GM12865 (cell line): ENCODE measurements at regions not wholly inside any gene's neighbourhood (a gene's known extent, or its start where the extent isn't known, plus 50 kb on each side); places are given as distances from the start of the nearest gene placed in this dataset.

Experiments used
- DNase-seq: peaks from one replicate; pipeline ENCODE4 v3.0.0; 2010; ENCODE audit warnings: low read depth
- H3K4me3 ChIP-seq: 2 replicates; pipeline ENCODE4 v1.5.1; 2011; ENCODE audit warnings: mild to moderate bottlenecking, low read depth, low read length, control low read depth
- TF ChIP-seq, protein P1 (sequence below): IDR thresholded peaks from 2 replicates; pipeline ENCODE4 v1.5.1; 2011; ENCODE audit warnings: low read length, control low read depth, low read depth, inconsistent platforms; ENCODE audit not compliant: insufficient read depth; ENCODE audit errors: missing control alignments

DNA sequence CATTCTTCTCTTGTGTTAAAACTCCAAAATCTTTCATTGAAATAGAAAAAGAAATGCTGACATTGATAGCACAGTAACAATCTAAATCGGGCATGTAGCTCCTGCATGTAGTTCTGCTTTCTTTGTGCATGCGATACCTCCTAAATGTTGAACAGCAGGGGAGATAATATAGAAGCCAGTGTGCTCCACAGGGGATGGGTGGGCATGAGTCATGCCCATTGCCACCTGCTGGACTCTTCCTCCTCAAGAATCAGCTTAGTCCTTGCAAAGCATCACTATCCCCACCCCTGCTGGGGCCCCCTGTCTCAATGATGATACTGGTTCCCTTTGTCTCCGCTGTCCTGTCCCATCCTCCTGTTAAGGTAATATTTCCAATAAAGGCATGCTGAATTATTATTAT is 203.0 kb downstream of the RWDD3 start:
- no peak for DNase-seq
- TF ChIP-seq, protein P1, sequence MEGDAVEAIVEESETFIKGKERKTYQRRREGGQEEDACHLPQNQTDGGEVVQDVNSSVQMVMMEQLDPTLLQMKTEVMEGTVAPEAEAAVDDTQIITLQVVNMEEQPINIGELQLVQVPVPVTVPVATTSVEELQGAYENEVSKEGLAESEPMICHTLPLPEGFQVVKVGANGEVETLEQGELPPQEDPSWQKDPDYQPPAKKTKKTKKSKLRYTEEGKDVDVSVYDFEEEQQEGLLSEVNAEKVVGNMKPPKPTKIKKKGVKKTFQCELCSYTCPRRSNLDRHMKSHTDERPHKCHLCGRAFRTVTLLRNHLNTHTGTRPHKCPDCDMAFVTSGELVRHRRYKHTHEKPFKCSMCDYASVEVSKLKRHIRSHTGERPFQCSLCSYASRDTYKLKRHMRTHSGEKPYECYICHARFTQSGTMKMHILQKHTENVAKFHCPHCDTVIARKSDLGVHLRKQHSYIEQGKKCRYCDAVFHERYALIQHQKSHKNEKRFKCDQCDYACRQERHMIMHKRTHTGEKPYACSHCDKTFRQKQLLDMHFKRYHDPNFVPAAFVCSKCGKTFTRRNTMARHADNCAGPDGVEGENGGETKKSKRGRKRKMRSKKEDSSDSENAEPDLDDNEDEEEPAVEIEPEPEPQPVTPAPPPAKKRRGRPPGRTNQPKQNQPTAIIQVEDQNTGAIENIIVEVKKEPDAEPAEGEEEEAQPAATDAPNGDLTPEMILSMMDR, result no peak
- H3K4me3 ChIP-seq, result no peak overlapping the region

DNA sequence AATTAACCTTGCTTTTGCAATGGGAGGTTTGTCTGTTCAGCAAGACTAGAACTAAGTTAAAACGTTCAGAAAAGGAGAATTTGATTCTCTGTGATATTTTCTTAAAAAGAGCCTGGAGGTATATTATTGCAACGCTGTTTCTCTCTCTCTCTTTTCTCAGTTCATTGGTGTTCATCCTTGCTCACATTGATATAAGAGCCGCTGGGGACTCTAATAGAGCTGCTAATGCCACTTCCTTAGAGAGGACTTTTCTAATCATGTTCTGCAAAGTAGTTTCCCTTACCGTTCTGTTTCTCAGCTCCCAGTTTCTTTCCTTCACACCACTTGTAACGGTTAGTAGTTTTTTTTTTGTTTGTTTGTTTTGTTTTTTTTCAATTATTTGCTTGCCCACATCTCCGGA is 203.8 kb downstream of the RWDD3 start:
- DNase-seq, result no peak
- TF ChIP-seq, protein P1, result no peak
- no peak overlapping the region for H3K4me3 ChIP-seq

DNA sequence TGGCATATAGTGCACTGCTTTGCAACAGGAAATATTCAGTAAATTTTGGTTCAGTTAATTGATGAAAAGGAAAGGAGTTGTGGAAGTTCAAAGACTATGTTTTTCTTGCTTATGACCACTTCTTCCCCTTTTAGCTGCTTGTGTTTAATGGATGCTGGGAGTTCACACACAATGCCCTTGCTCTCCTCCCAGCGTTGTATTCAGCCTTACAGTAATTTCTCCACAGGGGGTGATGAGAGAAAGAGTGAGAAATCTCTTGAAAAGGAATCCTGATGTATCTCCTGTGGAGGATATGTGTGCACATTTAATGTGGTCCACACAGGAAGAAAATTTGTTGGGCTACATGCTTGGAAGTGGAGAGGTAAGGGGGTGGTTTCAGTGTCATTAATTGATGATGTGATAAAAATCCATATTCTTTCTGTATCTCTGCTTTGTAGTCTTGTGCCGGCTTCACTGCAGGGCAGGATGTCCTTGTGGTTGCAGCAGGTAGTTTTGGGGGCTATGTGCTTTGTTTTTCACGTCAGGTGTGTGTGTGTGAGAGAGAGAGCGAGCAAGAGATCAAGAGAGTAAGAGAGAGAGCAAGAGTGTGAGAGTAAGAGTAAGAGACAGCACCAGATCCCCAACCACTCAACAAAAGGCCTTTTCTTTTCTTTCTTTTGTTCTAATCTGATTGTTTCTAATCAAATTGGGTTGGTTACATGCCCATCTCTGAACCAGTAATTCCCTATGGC is 204.4 kb downstream of the RWDD3 start:
- TF ChIP-seq, protein P1, result no peak
- DNase-seq, result no peak
- H3K4me3 ChIP-seq, result no peak overlapping the region

DNA sequence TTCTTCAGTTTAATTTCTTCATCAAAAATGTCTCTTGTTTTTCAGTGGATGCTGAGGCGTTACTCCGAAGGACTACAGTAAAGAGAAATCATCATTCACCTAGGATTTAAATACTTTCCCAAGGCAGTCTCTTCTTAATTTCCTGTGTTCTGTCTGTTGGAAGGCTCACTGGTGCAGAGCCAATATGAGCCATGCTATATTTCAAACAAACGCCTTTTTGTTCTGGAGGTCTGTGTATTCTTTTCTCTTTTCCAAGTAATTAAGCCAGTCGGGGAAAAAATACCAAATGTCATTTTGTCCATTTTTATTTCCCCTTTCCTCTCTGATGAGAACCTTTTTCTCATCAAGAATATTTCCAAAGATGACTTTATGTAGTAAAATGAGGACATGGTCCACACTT is 206.5 kb downstream of the RWDD3 start:
- TF ChIP-seq, protein P1, result no peak
- no peak for DNase-seq
- H3K4me3 ChIP-seq, result no peak overlapping the region

DNA sequence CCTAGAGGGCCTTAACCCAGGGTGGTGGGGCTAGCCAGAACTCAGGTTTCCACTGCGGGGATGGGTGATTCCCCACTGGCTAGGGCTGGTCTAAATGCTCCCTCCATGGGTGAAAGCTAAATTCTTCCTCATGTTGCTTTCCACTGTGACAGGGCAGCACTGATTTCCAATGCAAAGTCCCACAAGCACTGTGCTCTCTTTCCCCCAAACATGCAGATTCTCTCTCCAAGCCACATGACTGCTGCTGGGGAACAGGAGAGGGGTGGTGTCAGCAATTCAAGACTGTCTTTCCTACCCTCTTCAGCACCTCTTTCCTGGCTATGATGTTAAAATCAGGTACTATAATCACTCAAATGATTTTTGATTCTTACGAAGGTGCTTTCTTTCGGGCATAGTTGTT is 215.5 kb downstream of the RWDD3 start:
- TF ChIP-seq, protein P1, result no peak
- no peak for DNase-seq
- H3K4me3 ChIP-seq, result no peak overlapping the region

DNA sequence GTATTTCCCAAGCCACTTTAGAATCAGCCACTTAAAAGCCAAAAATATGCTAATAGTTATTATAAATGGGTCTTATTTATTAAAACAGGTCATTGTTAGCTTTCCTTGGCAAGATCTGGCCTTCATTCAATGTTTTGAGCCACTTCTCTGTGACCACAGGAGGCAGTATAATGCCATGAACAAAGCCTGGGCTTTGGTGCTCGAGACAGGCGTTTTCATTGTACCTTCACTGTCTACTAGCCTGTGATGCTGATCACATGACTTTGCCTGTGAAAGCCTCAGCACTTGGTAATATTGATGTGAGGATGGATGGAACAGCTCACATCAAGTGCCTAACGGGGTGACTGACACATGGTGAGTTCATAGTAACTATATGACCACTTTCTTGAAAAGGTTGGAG is 217.0 kb downstream of the RWDD3 start:
- TF ChIP-seq, protein P1, result peak; percentile 13
- DNase-seq, result peak; percentile 3
- no peak overlapping the region for H3K4me3 ChIP-seq

DNA sequence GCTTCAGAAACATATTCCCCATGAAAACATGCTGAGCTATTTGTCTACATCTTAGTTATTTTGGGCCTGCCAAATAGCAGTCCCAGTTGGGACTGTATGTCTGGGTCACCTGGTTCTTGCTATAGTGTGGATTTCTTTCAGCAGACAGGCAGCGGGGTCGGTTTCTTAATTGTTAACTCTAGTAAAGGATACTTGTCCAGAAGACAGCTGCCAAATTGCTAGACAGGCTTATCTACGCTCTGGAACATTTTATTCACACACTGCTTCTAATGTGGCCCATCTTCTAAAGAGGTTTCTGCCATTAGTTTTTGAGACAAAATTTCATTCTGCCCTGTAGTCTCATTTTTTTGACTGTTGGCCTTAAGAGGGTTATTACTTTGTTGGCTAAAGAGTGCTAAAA is 217.9 kb downstream of the RWDD3 start:
- DNase-seq, result no peak
- TF ChIP-seq, protein P1, result no peak
- no peak overlapping the region for H3K4me3 ChIP-seq
